Central memory CD8-positive, alpha-beta T cell (primary cell): ENCODE measurements at regions not wholly inside any gene's neighbourhood (a gene's known extent, or its start where the extent isn't known, plus 50 kb on each side); places are given as distances from the start of the nearest gene placed in this dataset.
"Not testable (repeated sequence)": the region's sequence is repeated elsewhere in the genome, so short reads cannot be mapped to it uniquely, and the experiment has no call there.

Source experiments
- ATAC-seq: fragments of 150-1000 bp; cut with Tn5 transposase; replicated peaks from 2 replicates; pipeline ENCODE4 v1.10.0; 2022; ENCODE audit warnings: mild to moderate bottlenecking, moderate FRiP score, moderate number of reproducible peaks; ENCODE audit not compliant: poor library complexity, severe bottlenecking; ENCODE audit errors: extremely low read depth
- DNase-seq, 2 donors: peaks; one replicate each; pipeline ENCODE4 v3.0.0; 2021; ENCODE audit warnings: low spot score in 2 of 2
- H3K27ac Mint-ChIP-seq: one replicate; pipeline ENCODE4 v1.8.0; 2022; ENCODE audit warnings: low read depth, mild to moderate bottlenecking, moderate library complexity, mixed read lengths
- H3K27me3 Mint-ChIP-seq: one replicate; pipeline ENCODE4 v1.8.0; 2022; ENCODE audit warnings: mixed read lengths
- H3K36me3 Mint-ChIP-seq: one replicate; pipeline ENCODE4 v1.8.0; 2022; ENCODE audit warnings: mild to moderate bottlenecking, moderate library complexity, mixed read lengths; ENCODE audit not compliant: insufficient read depth
- H3K4me1 Mint-ChIP-seq: one replicate; pipeline ENCODE4 v1.8.0; 2022; ENCODE audit warnings: mixed read lengths
- H3K4me3 Mint-ChIP-seq: one replicate; pipeline ENCODE4 v1.8.0; 2022; ENCODE audit warnings: mild to moderate bottlenecking, moderate library complexity, mixed read lengths
- H3K9me3 Mint-ChIP-seq: one replicate; pipeline ENCODE4 v1.8.0; 2022; ENCODE audit warnings: mixed read lengths

DNA sequence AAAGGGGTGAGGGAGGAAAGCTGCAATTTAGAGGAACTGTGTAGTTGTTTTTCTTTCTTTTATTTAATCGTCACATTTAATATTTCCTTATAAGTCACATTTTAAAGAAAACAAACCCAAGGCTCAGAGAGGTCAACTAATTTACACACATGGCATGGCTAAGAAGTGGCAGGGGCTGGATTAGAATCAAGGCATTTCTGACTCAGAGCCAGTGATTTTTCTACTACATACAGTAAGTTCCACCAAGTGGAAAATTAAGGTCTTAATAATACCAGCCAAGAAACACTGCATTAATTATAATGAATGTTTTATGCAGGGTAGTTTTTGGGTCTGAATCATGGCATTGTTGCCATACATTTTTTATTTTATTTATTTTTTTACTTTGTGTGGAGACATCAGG, 607.7 kb upstream of the CITED2 start:
- no peak for ATAC-seq
- peaks cover 6% of the 10 kb centered on the region for H3K4me1 Mint-ChIP-seq
- no peaks in the 10 kb centered on the region for H3K9me3 Mint-ChIP-seq
- H3K27ac Mint-ChIP-seq, result no peak overlapping the region
- peaks cover 51% of the 10 kb centered on the region for H3K27me3 Mint-ChIP-seq
- no peak overlapping the region for H3K4me3 Mint-ChIP-seq
- DNase-seq, result no peak
- H3K36me3 Mint-ChIP-seq, result no peaks in the 10 kb centered on the region

GRCh38 chr6:139981768-139982181, 607.3 kb upstream of the CITED2 start:
- no peak overlapping the region for H3K4me3 Mint-ChIP-seq

DNA sequence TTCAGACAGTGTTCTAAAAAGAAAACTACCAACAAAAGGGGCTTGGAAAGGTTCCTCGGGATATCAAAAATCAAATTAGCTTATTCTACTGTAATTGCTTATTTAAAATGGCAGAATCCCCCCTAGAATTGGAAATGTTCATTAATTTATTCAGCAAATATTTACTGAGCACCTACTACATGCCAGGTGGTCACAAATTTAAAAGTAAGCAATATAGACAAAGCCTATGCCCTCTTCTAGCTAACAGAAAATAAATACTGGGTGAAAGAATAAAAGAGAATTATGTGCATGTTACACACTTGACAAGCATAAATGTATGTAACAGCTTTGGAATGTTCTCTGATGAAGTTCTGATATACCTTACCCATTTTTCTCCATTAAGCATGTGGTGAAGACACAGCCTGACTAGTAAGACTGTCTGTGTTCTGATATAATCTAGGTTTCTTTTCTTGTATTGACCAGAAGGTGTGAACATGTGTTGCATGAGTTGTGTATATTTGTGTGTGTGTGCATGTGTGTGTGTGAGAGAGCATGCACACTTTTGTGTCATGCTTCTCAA, 606.7 kb upstream of the CITED2 start:
- no peak overlapping the region for H3K4me3 Mint-ChIP-seq
- H3K4me1 Mint-ChIP-seq, result peaks cover 6% of the 10 kb centered on the region
- H3K27ac Mint-ChIP-seq, result no peak overlapping the region
- H3K36me3 Mint-ChIP-seq, result no peaks in the 10 kb centered on the region
- ATAC-seq, result no peak
- DNase-seq, result no peak
- H3K27me3 Mint-ChIP-seq, result peaks cover 50% of the 10 kb centered on the region
- H3K9me3 Mint-ChIP-seq, result no peaks in the 10 kb centered on the region

More at GRCh38 chr6:139981768-139982181, 607.3 kb upstream of the CITED2 start:
- Mint-ChIP-seq H3K9me3 (no peaks in the 10 kb centered on the region), H3K36me3 (no peaks in the 10 kb centered on the region), H3K27me3 (peaks cover 52% of the 10 kb centered on the region), H3K27ac (no peak overlapping the region), H3K4me1 (peaks cover 6% of the 10 kb centered on the region)
- no peak for DNase-seq
- ATAC-seq, result no peak

- not testable (repeated sequence) for DNase-seq, H3K9me3 Mint-ChIP-seq, ATAC-seq, H3K4me3 Mint-ChIP-seq, H3K36me3 Mint-ChIP-seq, H3K27ac Mint-ChIP-seq, H3K4me1 Mint-ChIP-seq
- peaks cover 50% of the 10 kb centered on the region for H3K27me3 Mint-ChIP-seq
Measured at GRCh38 chr6:139980631-139981030, 606.2 kb upstream of the CITED2 start.

DNA sequence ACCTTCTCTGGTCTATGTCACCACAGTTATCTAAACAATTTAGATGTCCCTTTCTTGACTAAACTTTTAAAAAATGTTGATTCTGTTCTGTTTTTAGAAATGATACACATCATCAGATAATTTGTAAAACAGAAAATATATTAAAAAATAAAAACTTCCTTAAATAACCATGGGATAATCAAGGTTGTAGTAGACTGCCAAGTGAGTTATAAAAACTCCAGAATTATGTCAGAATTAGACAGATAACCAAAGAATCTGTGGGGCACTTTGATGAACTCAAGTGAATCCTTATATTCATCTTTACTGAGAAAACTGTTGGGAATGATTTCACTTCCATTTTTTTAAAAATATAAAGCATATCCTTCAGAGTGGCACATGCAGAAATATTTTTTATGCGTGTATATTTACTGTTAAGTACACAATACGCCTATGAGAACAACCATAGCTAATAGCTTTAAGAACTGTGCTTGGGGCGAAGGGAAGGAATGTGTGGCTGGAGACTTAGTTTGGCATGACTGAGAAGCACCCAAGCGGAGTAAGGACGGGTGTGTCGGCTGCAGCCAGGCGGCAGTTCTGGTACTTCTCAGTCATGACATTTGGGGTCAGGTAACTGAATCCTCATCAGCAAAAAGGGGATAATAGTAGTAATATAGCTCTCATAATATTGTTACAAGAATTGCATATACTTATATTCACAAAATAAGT, 604.7 kb upstream of the CITED2 start:
- Mint-ChIP-seq H3K9me3 (no peaks in the 10 kb centered on the region), H3K36me3 (no peaks in the 10 kb centered on the region), H3K4me3 (no peak overlapping the region), H3K4me1 (peaks cover 11% of the 10 kb centered on the region), H3K27me3 (peaks cover 39% of the 10 kb centered on the region), H3K27ac (no peak overlapping the region)
- no peak for ATAC-seq
- DNase-seq, result no peak

- DNase-seq (no peak), ATAC-seq (no peak)
- H3K36me3 Mint-ChIP-seq, result no peaks in the 10 kb centered on the region
- peaks cover 11% of the 10 kb centered on the region for H3K4me1 Mint-ChIP-seq
- no peak overlapping the region for H3K4me3 Mint-ChIP-seq
- peaks cover 27% of the 10 kb centered on the region for H3K27me3 Mint-ChIP-seq
- H3K9me3 Mint-ChIP-seq, result no peaks in the 10 kb centered on the region
- no peak overlapping the region for H3K27ac Mint-ChIP-seq
Measured at GRCh38 chr6:139977887-139978332, 603.5 kb upstream of the CITED2 start.

GRCh38 chr6:139973669-139974344, 599.4 kb upstream of the CITED2 start:
- ATAC-seq (no peak), DNase-seq (no peak)
- Mint-ChIP-seq H3K27ac (no peak overlapping the region), H3K36me3 (no peaks in the 10 kb centered on the region), H3K4me3 (no peak overlapping the region), H3K4me1 (peaks cover 6% of the 10 kb centered on the region), H3K27me3 (peaks cover 23% of the 10 kb centered on the region), H3K9me3 (no peaks in the 10 kb centered on the region)

DNA sequence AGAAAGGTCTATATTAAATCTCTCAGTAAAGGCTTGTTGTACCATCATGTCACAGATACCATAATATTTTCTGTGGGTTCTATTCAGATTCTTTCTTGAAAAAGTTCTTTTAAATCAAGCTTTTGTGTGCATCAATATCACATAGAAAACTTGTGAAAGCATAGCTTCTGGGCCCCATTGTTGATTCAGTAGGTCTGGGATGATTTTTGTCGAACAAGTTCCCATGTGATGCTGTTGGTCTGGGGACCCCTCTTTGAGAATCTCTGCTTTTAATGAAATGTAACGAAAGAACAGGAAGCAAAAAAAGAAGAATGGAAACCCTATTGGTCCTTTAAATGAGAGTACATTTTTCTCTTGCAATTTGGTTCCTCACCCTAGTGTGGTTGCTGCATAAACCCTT, 597.7 kb upstream of the CITED2 start:
- no peak overlapping the region for H3K4me3 Mint-ChIP-seq
- DNase-seq (no peak), ATAC-seq (no peak)
- H3K4me1 Mint-ChIP-seq, result peaks cover 6% of the 10 kb centered on the region
- no peaks in the 10 kb centered on the region for H3K9me3 Mint-ChIP-seq
- no peaks in the 10 kb centered on the region for H3K36me3 Mint-ChIP-seq
- H3K27me3 Mint-ChIP-seq, result peaks cover 13% of the 10 kb centered on the region
- no peak overlapping the region for H3K27ac Mint-ChIP-seq

- Mint-ChIP-seq H3K9me3 (no peaks in the 10 kb centered on the region), H3K36me3 (no peaks in the 10 kb centered on the region), H3K27me3 (peaks cover 4% of the 10 kb centered on the region), H3K4me3 (no peak overlapping the region), H3K27ac (no peak overlapping the region), H3K4me1 (peaks cover 1% of the 10 kb centered on the region)
- no peak for DNase-seq
- no peak for ATAC-seq
Measured at GRCh38 chr6:139970591-139970991, 596.1 kb upstream of the CITED2 start.

- no peaks in the 10 kb centered on the region for H3K36me3 Mint-ChIP-seq
- no peaks in the 10 kb centered on the region for H3K9me3 Mint-ChIP-seq
- H3K27me3 Mint-ChIP-seq, result no peaks in the 10 kb centered on the region
- no peak overlapping the region for H3K4me3 Mint-ChIP-seq
- no peak for DNase-seq
- H3K27ac Mint-ChIP-seq, result no peak overlapping the region
- no peak for ATAC-seq
- H3K4me1 Mint-ChIP-seq, result no peaks in the 10 kb centered on the region
Measured at GRCh38 chr6:139967497-139967896, 593.0 kb upstream of the CITED2 start.

DNA sequence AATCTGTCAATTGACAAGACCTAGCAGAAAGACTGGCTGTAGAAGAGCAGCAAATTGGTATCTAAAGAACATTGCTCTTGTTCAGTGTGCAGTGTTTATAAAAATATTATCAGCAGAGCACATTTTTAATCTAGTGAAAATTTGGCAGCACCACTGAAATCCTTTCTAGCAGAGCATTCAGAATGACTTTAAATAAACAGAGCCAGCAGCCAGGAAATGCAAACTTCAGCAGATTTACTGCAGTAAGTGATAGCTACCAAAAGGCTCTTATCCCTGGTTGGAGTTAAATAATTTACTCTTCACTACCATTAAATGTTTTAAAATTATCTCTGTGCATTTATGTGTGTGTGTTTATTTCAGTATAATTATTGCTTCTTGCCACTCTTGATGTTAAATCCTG, 590.9 kb upstream of the CITED2 start:
- Mint-ChIP-seq H3K4me1 (no peaks in the 10 kb centered on the region), H3K27me3 (no peaks in the 10 kb centered on the region), H3K4me3 (no peak overlapping the region), H3K36me3 (no peaks in the 10 kb centered on the region), H3K9me3 (no peaks in the 10 kb centered on the region), H3K27ac (no peak overlapping the region)
- DNase-seq, result no peak
- no peak for ATAC-seq

GRCh38 chr6:139964737-139965136, 590.3 kb upstream of the CITED2 start:
- no peaks in the 10 kb centered on the region for H3K27me3 Mint-ChIP-seq
- no peaks in the 10 kb centered on the region for H3K36me3 Mint-ChIP-seq
- DNase-seq (no peak), ATAC-seq (no peak)
- H3K27ac Mint-ChIP-seq, result no peak overlapping the region
- no peaks in the 10 kb centered on the region for H3K4me1 Mint-ChIP-seq
- H3K9me3 Mint-ChIP-seq, result no peaks in the 10 kb centered on the region
- no peak overlapping the region for H3K4me3 Mint-ChIP-seq
